CD14-positive monocyte (primary cell): ENCODE measurements at regions not wholly inside any gene's neighbourhood (a gene's known extent, or its start where the extent isn't known, plus 50 kb on each side); places are given as distances from the start of the nearest gene placed in this dataset.
A peak's percentile ranks its signal among the peaks of the same experiment; 100 is the strongest.

Experiments used
- DNase-seq, 3 donors: peaks; one replicate each; pipeline ENCODE4 v3.0.0-alpha.2; 2011 to 2022
- H2AFZ ChIP-seq: 2 replicates; pipeline ENCODE4 v1.6.0; 2012; ENCODE audit warnings: mild to moderate bottlenecking, low read depth, low read length, inconsistent platforms; ENCODE audit not compliant: insufficient read depth, poor library complexity, severe bottlenecking
- H3K27ac ChIP-seq, 2 donors: 1 replicate in 1 of 2; 2 replicates in 1 of 2; pipeline ENCODE4 v1.5.1; 2012 to 2013; ENCODE audit warnings: low read length in 2 of 2, control low read depth in 1 of 2, inconsistent platforms in 1 of 2, low read depth in 1 of 2, mild to moderate bottlenecking in 1 of 2
- H3K27me3 ChIP-seq, 2 donors: one replicate each; pipeline versions ENCODE4 v1.6.0 to v1.6.1; 2011 to 2013; ENCODE audit warnings: low read length in 2 of 2; ENCODE audit not compliant: control insufficient read depth in 2 of 2, insufficient read depth in 2 of 2
- H3K36me3 ChIP-seq, 2 donors: replicated peaks in 1 of 2; 1 replicate in 1 of 2; 2 replicates in 1 of 2; pipeline versions ENCODE4 v1.5.1 to v1.6.1; 2012 to 2013; ENCODE audit warnings: low read length in 2 of 2, control low read depth in 1 of 2, inconsistent platforms in 1 of 2, mild to moderate bottlenecking in 1 of 2; ENCODE audit not compliant: insufficient read depth in 2 of 2, control insufficient read depth in 1 of 2
- H3K4me1 ChIP-seq, 2 donors: 1 replicate in 1 of 2; 2 replicates in 1 of 2; pipeline versions ENCODE4 v1.5.1 to v1.6.1; 2012 to 2013; ENCODE audit warnings: low read length in 2 of 2, control low read depth in 1 of 2, inconsistent platforms in 1 of 2, mild to moderate bottlenecking in 1 of 2, moderate library complexity in 1 of 2; ENCODE audit not compliant: insufficient read depth in 2 of 2, control insufficient read depth in 1 of 2
- H3K4me2 ChIP-seq: replicated peaks from 2 replicates; pipeline ENCODE3; 2012; ENCODE audit warnings: low read length, moderate library complexity, mild to moderate bottlenecking; ENCODE audit not compliant: poor library complexity, severe bottlenecking; ENCODE audit errors: extremely low read depth
- H3K4me3 ChIP-seq, 3 experiments: fragments of 200-600 bp in 1 of 3; sonication (generic) in 1 of 3; replicated peaks in 1 of 3; 1 replicate in 2 of 3; 2 replicates in 1 of 3; pipeline ENCODE4 v1.5.1; 2011 to 2013; ENCODE audit warnings: low read length in 3 of 3, mild to moderate bottlenecking in 3 of 3, control low read depth in 2 of 3, low read depth in 2 of 3, inconsistent platforms in 1 of 3, moderate library complexity in 1 of 3
- H3K79me2 ChIP-seq: 2 replicates; pipeline ENCODE4 v1.6.0; 2012; ENCODE audit warnings: mild to moderate bottlenecking, control low read depth, inconsistent platforms, low read length, moderate library complexity; ENCODE audit not compliant: insufficient read depth
- H3K9ac ChIP-seq: 2 replicates; pipeline ENCODE4 v1.6.0; 2017; ENCODE audit warnings: low read length, mild to moderate bottlenecking; ENCODE audit not compliant: insufficient read depth, poor library complexity, severe bottlenecking
- H3K9me3 ChIP-seq, 2 donors: replicated peaks in 1 of 2; 1 replicate in 1 of 2; 2 replicates in 1 of 2; pipeline versions ENCODE4 v1.5.1 to v1.6.1; 2012 to 2013; ENCODE audit warnings: low read length in 2 of 2, control low read depth in 1 of 2; ENCODE audit not compliant: control insufficient read depth in 1 of 2, insufficient read depth in 1 of 2
- H4K20me1 ChIP-seq: 2 replicates; pipeline ENCODE4 v1.6.0; 2012; ENCODE audit warnings: mild to moderate bottlenecking, low read length, control low read depth, moderate library complexity; ENCODE audit not compliant: insufficient read depth
- H3K27ac Mint-ChIP-seq, 7 donors: one replicate each; pipeline ENCODE4 v1.8.0; 2020; ENCODE audit warnings: mild to moderate bottlenecking in 7 of 7, mixed read lengths in 7 of 7, moderate library complexity in 6 of 7, inconsistent platforms in 2 of 7
- H3K27me3 Mint-ChIP-seq, 3 donors: one replicate each; pipeline ENCODE4 v1.8.0; 2021 to 2022; ENCODE audit warnings: low read depth in 3 of 3, mild to moderate bottlenecking in 3 of 3, mixed read lengths in 3 of 3, moderate library complexity in 3 of 3, inconsistent platforms in 1 of 3
- H3K36me3 Mint-ChIP-seq, 2 donors: one replicate each; pipeline ENCODE4 v1.8.0; 2020; ENCODE audit warnings: mixed read lengths in 2 of 2, inconsistent platforms in 1 of 2, mild to moderate bottlenecking in 1 of 2
- H3K4me1 Mint-ChIP-seq: one replicate; pipeline ENCODE4 v1.8.0; 2020; ENCODE audit warnings: mild to moderate bottlenecking, mixed read lengths
- H3K4me3 Mint-ChIP-seq, 2 donors: one replicate each; pipeline ENCODE4 v1.8.0; 2020; ENCODE audit warnings: mild to moderate bottlenecking in 2 of 2, mixed read lengths in 2 of 2, moderate library complexity in 1 of 2
- H3K9me3 Mint-ChIP-seq, 7 donors: one replicate each; pipeline ENCODE4 v1.8.0; 2020 to 2022; ENCODE audit warnings: mixed read lengths in 7 of 7, mild to moderate bottlenecking in 6 of 7, moderate library complexity in 6 of 7, inconsistent platforms in 2 of 7
- WGBS: methylation state at CpG from one replicate; pipeline ENCODE4 v1.1.5; 2013; ENCODE audit warnings: missing lambda C conversion rate; ENCODE audit not compliant: insufficient coverage; 5-methylcytosine and 5-hydroxymethylcytosine counted together
- intact Hi-C, 2 donors: fragments of 100-400 bp; cut with micrococcal nuclease; formaldehyde crosslinking; loops; one replicate each; pipeline versions ENCODE4 v1.15.0 to v1.15.1; 2023
- TF ChIP-seq, protein P1 (sequence below): fragments of 200-600 bp; IDR thresholded peaks from one replicate; pipeline ENCODE4 v1.8.0; 2022; ENCODE audit warnings: antibody characterized with exemption, mild to moderate bottlenecking

DNA sequence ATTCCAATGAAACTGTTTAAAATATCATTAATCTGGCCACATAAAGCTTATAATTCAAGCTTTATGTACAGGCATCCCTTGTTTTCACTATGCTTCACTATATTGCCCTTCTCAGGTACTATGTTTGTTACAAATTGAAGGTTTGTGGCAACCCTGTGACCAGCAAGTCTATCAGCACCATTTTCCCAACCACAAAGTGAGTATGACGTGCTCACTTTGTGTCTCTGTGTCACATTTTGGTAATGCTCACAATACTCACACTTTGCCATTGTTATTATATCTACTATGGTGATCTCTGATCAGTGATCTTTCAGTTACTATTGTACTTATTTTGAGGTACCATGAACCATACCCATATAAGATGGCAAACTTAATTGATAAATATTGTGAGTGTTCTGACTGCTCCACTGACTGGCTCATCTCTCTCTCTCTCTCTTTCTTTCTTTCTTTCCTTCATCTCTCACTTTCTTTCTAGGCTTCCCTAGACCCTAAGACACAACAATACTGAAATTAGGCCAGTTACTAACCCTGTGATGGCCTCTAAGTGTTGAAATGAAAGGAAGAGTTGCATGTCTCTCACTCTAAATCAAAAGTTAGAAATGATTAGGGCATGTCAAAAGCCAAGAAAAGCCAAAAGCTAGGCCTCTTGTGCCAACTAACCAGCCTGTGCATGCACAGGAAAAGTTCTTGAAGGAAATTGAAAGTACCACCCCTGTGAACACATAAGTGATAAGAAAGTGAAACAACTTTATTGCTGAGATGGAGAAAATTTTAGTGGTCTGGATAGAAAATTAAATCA lies 227.9 kb downstream of the BCAS1 start:
- no CpG with 5 or more reads among the region's 1 CpG for WGBS
- Mint-ChIP-seq H3K9me3 (peaks cover 0 to 7% (median 0%) of the 10 kb centered on the region in 7 donors), H3K4me1 (peaks cover 61% of the 10 kb centered on the region), H3K27me3 (peaks cover 0 to 3% (median 0%) of the 10 kb centered on the region in 3 donors), H3K27ac (peak overlapping the region in 4 of 7 donors; percentile 13 to 82 (median 42)), H3K4me3 (no peak overlapping the region), H3K36me3 (peaks cover 0 to 2% of the 10 kb centered on the region in 2 donors)
- Histone ChIP-seq H3K27me3 (no peaks in the 10 kb centered on the region), H2AFZ (peak overlapping the region; percentile 47), H3K9ac (no peak overlapping the region), H3K9me3 (no peaks in the 10 kb centered on the region), H3K79me2 (no peaks in the 10 kb centered on the region), H3K4me1 (peaks cover 53 to 76% of the 10 kb centered on the region in 2 donors), H3K4me3 (no peak overlapping the region), H3K27ac (peak overlapping the region in 1 of 2 donors; percentile 73), H3K4me2 (no peak overlapping the region), H4K20me1 (no peaks in the 10 kb centered on the region), H3K36me3 (no peaks in the 10 kb centered on the region)
- TF ChIP-seq, protein P1, sequence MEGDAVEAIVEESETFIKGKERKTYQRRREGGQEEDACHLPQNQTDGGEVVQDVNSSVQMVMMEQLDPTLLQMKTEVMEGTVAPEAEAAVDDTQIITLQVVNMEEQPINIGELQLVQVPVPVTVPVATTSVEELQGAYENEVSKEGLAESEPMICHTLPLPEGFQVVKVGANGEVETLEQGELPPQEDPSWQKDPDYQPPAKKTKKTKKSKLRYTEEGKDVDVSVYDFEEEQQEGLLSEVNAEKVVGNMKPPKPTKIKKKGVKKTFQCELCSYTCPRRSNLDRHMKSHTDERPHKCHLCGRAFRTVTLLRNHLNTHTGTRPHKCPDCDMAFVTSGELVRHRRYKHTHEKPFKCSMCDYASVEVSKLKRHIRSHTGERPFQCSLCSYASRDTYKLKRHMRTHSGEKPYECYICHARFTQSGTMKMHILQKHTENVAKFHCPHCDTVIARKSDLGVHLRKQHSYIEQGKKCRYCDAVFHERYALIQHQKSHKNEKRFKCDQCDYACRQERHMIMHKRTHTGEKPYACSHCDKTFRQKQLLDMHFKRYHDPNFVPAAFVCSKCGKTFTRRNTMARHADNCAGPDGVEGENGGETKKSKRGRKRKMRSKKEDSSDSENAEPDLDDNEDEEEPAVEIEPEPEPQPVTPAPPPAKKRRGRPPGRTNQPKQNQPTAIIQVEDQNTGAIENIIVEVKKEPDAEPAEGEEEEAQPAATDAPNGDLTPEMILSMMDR = no peak
- intact Hi-C loops = loop anchor here in 1 of 2 donors (10.0 kb wide), 1 partner anchor 92 kb away; no protein-coding TSS in a partner anchor
- no peak for DNase-seq

DNA sequence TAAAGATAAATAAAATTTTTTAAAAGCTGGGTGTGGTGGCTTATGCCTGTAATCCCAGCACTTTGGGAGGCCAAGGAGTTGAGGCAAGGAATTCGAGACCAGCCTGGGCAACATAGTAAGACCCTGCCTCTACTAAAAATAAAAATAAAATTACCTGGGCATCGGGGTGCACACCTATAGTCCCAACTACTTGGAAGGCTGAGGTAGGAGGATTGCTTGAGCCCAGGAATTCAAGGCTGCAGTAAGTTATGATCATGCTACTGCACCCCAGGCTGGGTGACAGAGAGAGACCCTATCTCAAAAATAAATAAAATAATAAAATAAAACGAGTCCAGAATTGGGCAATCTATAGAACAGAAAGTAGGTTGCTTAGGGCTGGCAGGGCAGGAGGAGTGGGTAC lies 228.7 kb downstream of the BCAS1 start:
- no peak overlapping the region for H3K4me2 ChIP-seq
- H3K27me3 ChIP-seq = no peaks in the 10 kb centered on the region
- no peak overlapping the region for H2AFZ ChIP-seq
- no peak overlapping the region for H3K27ac ChIP-seq
- WGBS = no CpG with 5 or more reads among the region's 3 CpGs
- peaks cover 55% of the 10 kb centered on the region for H3K4me1 Mint-ChIP-seq
- peaks cover 0 to 3% (median 0%) of the 10 kb centered on the region in 3 donors for H3K27me3 Mint-ChIP-seq
- peaks cover 46 to 68% of the 10 kb centered on the region in 2 donors for H3K4me1 ChIP-seq
- H3K9ac ChIP-seq = no peak overlapping the region
- H3K36me3 Mint-ChIP-seq = peaks cover 0 to 2% of the 10 kb centered on the region in 2 donors
- no peaks in the 10 kb centered on the region for H3K36me3 ChIP-seq
- H3K4me3 Mint-ChIP-seq = no peak overlapping the region
- peaks cover 0 to 7% (median 0%) of the 10 kb centered on the region in 7 donors for H3K9me3 Mint-ChIP-seq
- H3K4me3 ChIP-seq = no peak overlapping the region
- intact Hi-C loops = loop anchor here in 1 of 2 donors (10.0 kb wide), 1 partner anchor 93 kb away; no protein-coding TSS in a partner anchor
- H3K9me3 ChIP-seq = no peaks in the 10 kb centered on the region
- H3K79me2 ChIP-seq = no peaks in the 10 kb centered on the region
- no peak for DNase-seq
- no peak overlapping the region for H3K27ac Mint-ChIP-seq
- no peaks in the 10 kb centered on the region for H4K20me1 ChIP-seq
- TF ChIP-seq, protein P1 = no peak
